HepG2 (cell line): ENCODE measurements at regions not wholly inside any gene's neighbourhood (a gene's known extent, or its start where the extent isn't known, plus 50 kb on each side); places are given as distances from the start of the nearest gene placed in this dataset.
A peak's percentile ranks its signal among the peaks of the same experiment; 100 is the strongest.

ENCODE experiments used
- GABPA ChIP-seq, 2 experiments: IDR thresholded peaks; 2 replicates each; pipeline ENCODE4 v1.6.1; 2011 to 2016; ENCODE audit warnings: low read depth in 2 of 2, low read length in 1 of 2, missing biosample characterization in 1 of 2, missing genetic modification characterization in 1 of 2
- GATAD2A ChIP-seq: IDR thresholded peaks from 2 replicates; pipeline ENCODE4 v1.6.1; 2016
- HNF1A ChIP-seq, 2 experiments: sonication (generic) in 1 of 2; formaldehyde crosslinking in 1 of 2; IDR thresholded peaks; 2 replicates each; pipeline versions ENCODE4 v1.4.0 to v1.6.1; 2016 to 2020; ENCODE audit warnings: borderline replicate concordance in 1 of 2, low read depth in 1 of 2, mild to moderate bottlenecking in 1 of 2, missing genetic modification reagents in 1 of 2
- HOXA5 ChIP-seq: sonication (generic); formaldehyde crosslinking; IDR thresholded peaks from 2 replicates; pipeline ENCODE4 v1.4.0; 2020; ENCODE audit warnings: missing genetic modification reagents
- HOXD1 ChIP-seq: sonication (generic); formaldehyde crosslinking; IDR thresholded peaks from 2 replicates; pipeline ENCODE4 v1.5.0; 2020; ENCODE audit warnings: missing genetic modification reagents
- IKZF4 ChIP-seq: sonication (generic); formaldehyde crosslinking; IDR thresholded peaks from 2 replicates; pipeline ENCODE4 v1.5.1; 2020; ENCODE audit warnings: borderline replicate concordance, mild to moderate bottlenecking, low read depth, missing genetic modification reagents; ENCODE audit errors: not compliant biosample characterization
- IRF2 ChIP-seq: IDR thresholded peaks from 2 replicates; pipeline ENCODE4 v1.6.1; 2018; ENCODE audit warnings: missing genetic modification reagents, missing compliant biosample characterization
- MEIS2 ChIP-seq: sonication (generic); formaldehyde crosslinking; IDR thresholded peaks from 2 replicates; pipeline ENCODE4 v1.9.0; 2021; ENCODE audit warnings: mild to moderate bottlenecking, missing genetic modification reagents
- MTA3 ChIP-seq: sonication (generic); formaldehyde crosslinking; IDR thresholded peaks from 2 replicates; pipeline ENCODE4 v1.4.0; 2020; ENCODE audit warnings: missing genetic modification reagents
- NR2F6 ChIP-seq, 2 experiments: IDR thresholded peaks; 2 replicates each; pipeline ENCODE4 v1.6.1; 2016; ENCODE audit warnings: antibody characterized with exemption in 1 of 2, mild to moderate bottlenecking in 1 of 2
- REPIN1 ChIP-seq: sonication (generic); formaldehyde crosslinking; IDR thresholded peaks from 2 replicates; pipeline ENCODE4 v1.8.0; 2022; ENCODE audit warnings: missing genetic modification reagents, low read depth, mild to moderate bottlenecking, borderline replicate concordance
- THAP11 ChIP-seq: IDR thresholded peaks from 2 replicates; pipeline ENCODE4 v1.6.1; 2016; ENCODE audit warnings: missing biosample characterization, missing genetic modification reagents
- ZBTB20 ChIP-seq: sonication (generic); formaldehyde crosslinking; IDR thresholded peaks from 2 replicates; pipeline ENCODE4 v1.8.1; 2023; ENCODE audit warnings: missing genetic modification reagents, low read depth, mild to moderate bottlenecking, borderline replicate concordance
- ZNF430 ChIP-seq: sonication (generic); formaldehyde crosslinking; IDR thresholded peaks from 2 replicates; pipeline ENCODE4 v1.9.0; 2021; ENCODE audit warnings: mild to moderate bottlenecking, missing genetic modification reagents
- ZNF710 ChIP-seq: sonication (generic); formaldehyde crosslinking; IDR thresholded peaks from 2 replicates; pipeline ENCODE4 v1.5.0; 2020; ENCODE audit warnings: mild to moderate bottlenecking, missing genetic modification reagents, borderline replicate concordance
- TF ChIP-seq, protein P1 (sequence below): sonication (generic); formaldehyde crosslinking; conservative IDR thresholded peaks from 2 replicates; pipeline ENCODE4 v1.8.1; 2023; ENCODE audit warnings: missing genetic modification reagents
- TF ChIP-seq, protein P2 (sequence below): IDR thresholded peaks from 2 replicates; pipeline ENCODE4 v1.6.1; 2016; ENCODE audit warnings: low read depth

DNA sequence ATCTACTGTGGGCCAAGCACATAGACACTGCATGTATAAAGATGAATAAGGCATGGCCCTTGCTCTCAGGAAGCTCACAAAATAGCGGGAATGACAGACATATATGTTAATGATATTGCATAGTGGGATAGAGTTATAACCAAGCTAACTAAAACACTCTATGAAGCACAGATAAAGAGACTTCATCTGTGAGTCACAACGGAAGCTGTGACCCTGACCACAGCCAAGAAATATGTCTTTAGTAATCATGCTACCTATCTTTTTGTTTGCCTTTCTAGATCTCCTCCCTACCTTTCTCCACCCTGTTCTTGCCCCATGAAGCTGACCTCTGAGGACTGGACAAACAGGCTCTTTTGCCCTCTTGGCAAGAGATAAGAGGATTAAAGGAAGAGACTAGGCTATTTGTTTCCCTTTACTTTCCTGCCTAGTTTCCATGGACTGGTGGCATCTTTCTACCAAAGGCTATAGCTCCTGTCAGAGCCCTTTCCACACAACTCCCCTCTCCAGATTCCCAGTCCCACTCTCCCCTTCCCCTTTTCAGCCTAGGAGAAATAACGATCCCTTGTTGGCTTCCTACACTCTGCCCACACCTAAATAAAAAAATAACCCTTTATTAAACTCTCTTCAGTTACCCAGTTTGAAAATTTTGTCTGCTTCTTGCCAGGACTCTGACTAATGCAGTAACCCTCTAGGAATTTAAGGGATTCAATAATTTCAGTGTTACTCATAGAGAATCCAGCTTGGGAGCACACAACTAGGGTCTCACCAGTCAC is 504.9 kb upstream of the MARCKS start (continued):
- TF ChIP-seq, protein P1, sequence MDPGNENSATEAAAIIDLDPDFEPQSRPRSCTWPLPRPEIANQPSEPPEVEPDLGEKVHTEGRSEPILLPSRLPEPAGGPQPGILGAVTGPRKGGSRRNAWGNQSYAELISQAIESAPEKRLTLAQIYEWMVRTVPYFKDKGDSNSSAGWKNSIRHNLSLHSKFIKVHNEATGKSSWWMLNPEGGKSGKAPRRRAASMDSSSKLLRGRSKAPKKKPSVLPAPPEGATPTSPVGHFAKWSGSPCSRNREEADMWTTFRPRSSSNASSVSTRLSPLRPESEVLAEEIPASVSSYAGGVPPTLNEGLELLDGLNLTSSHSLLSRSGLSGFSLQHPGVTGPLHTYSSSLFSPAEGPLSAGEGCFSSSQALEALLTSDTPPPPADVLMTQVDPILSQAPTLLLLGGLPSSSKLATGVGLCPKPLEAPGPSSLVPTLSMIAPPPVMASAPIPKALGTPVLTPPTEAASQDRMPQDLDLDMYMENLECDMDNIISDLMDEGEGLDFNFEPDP (CRISPR knock-in tag) = no peak
- TF ChIP-seq MTA3 (no peak), IRF2 (peak; percentile 94), HNF1A (IDR thresholded peaks at IDR 0.05; ENCODE audit: low read depth) (peak; percentile 91), HNF1A (CRISPR knock-in tag; IDR thresholded peaks at IDR 0.05; ENCODE audit: borderline replicate concordance) (peak; percentile 97), REPIN1 (CRISPR knock-in tag) (peak; percentile 87; the same call in 1 of the 2 replicates), ZBTB20 (CRISPR knock-in tag) (peak; percentile 90; the same call in 1 of the 2 replicates), HOXD1 (CRISPR knock-in tag) (0 out of 2 replicates have a peak, but pooled peaks have one; percentile 62), ZNF710 (CRISPR knock-in tag) (peak; percentile 99), GABPA (IDR thresholded peaks at IDR 0.05; ENCODE audit: low read depth, low read length) (no peak), GABPA (CRISPR knock-in tag; IDR thresholded peaks at IDR 0.05; ENCODE audit: low read depth) (peak; percentile 62; the same call in 1 of the 2 replicates), MEIS2 (peak; percentile 76; the same call in 1 of the 2 replicates), NR2F6 (IDR thresholded peaks at IDR 0.05) (peak; percentile 100), NR2F6 (CRISPR knock-in tag; IDR thresholded peaks at IDR 0.05) (peak; percentile 100), GATAD2A (CRISPR knock-in tag) (peak; percentile 100), HOXA5 (CRISPR knock-in tag) (0 out of 2 replicates have a peak, but pooled peaks have one; percentile 42), ZNF430 (0 out of 2 replicates have a peak, but pooled peaks have one; percentile 75), IKZF4 (CRISPR knock-in tag) (no peak), THAP11 (CRISPR knock-in tag) (peak; percentile 80)
- TF ChIP-seq, protein P2, sequence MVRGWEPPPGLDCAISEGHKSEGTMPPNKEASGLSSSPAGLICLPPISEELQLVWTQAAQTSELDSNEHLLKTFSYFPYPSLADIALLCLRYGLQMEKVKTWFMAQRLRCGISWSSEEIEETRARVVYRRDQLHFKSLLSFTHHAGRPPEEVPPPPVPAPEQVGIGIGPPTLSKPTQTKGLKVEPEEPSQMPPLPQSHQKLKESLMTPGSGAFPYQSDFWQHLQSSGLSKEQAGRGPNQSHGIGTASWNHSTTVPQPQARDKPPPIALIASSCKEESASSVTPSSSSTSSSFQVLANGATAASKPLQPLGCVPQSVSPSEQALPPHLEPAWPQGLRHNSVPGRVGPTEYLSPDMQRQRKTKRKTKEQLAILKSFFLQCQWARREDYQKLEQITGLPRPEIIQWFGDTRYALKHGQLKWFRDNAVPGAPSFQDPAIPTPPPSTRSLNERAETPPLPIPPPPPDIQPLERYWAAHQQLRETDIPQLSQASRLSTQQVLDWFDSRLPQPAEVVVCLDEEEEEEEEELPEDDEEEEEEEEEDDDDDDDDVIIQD (CRISPR knock-in tag) = peak; percentile 98
